GM12875 (cell line): ENCODE measurements at regions not wholly inside any gene's neighbourhood (a gene's known extent, or its start where the extent isn't known, plus 50 kb on each side); places are given as distances from the start of the nearest gene placed in this dataset.

ENCODE experiments used
- H3K4me3 ChIP-seq: one replicate; pipeline ENCODE4 v1.5.1; 2011; ENCODE audit warnings: low read depth, low read length, control low read depth
- TF ChIP-seq, protein P1 (sequence below): IDR thresholded peaks from 2 replicates; pipeline ENCODE4 v1.5.1; 2011; ENCODE audit warnings: low read depth, mild to moderate bottlenecking, control low read depth, inconsistent platforms, low read length, moderate library complexity, borderline replicate concordance; ENCODE audit not compliant: insufficient read depth

DNA sequence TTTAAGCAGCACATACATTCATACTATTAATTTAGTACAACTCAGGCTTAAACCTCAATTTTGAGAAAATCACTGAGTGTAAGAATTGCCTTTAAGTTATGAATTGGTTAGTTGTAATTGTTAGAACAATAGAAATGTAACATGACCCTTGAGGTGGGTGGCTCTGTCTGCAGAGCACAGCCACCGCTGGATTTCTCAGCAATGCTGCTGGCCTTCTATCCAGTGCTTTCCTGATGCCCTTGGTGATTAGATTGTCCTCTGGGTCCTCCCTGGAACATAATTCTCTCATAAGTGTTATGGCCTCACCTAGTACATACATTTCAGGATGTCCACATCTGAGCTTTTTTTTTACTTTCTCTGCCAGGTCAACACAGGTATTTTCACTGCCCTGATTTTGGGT, 213.2 kb downstream of the SLC7A11 start:
- TF ChIP-seq, protein P1, sequence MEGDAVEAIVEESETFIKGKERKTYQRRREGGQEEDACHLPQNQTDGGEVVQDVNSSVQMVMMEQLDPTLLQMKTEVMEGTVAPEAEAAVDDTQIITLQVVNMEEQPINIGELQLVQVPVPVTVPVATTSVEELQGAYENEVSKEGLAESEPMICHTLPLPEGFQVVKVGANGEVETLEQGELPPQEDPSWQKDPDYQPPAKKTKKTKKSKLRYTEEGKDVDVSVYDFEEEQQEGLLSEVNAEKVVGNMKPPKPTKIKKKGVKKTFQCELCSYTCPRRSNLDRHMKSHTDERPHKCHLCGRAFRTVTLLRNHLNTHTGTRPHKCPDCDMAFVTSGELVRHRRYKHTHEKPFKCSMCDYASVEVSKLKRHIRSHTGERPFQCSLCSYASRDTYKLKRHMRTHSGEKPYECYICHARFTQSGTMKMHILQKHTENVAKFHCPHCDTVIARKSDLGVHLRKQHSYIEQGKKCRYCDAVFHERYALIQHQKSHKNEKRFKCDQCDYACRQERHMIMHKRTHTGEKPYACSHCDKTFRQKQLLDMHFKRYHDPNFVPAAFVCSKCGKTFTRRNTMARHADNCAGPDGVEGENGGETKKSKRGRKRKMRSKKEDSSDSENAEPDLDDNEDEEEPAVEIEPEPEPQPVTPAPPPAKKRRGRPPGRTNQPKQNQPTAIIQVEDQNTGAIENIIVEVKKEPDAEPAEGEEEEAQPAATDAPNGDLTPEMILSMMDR = no peak
- no peak overlapping the region for H3K4me3 ChIP-seq

DNA sequence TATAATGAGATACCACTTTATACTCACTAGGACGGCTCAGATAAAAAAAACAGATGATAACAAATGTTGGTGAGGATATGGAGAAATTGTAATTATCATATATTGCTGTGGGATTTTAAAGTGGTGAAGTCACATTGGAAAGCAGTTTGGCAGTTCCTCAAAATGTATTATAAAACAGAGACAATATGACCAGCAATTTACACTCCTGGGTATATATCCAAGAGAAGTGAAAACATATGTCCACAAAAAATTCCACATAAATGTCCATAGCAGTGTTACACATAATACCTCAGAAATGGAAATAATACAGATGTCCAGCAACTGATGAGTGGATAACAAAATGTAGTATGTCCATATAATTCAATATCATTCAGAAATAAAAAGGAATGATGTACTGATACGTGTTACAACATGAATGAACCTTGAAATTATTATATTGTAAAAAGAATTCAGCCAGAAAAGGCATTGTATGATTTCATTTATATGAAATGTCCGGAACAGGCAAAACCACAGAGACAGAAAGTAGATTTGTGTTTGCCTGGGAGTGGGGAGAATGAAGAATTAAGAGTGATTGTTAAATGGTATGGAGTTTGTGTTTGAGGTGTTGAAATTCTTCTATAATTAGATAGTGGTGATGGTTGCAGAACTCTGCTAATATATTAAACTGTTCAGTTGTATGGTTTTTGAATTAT, 220.9 kb downstream of the SLC7A11 start:
- TF ChIP-seq, protein P1 = no peak
- H3K4me3 ChIP-seq = no peak overlapping the region

DNA sequence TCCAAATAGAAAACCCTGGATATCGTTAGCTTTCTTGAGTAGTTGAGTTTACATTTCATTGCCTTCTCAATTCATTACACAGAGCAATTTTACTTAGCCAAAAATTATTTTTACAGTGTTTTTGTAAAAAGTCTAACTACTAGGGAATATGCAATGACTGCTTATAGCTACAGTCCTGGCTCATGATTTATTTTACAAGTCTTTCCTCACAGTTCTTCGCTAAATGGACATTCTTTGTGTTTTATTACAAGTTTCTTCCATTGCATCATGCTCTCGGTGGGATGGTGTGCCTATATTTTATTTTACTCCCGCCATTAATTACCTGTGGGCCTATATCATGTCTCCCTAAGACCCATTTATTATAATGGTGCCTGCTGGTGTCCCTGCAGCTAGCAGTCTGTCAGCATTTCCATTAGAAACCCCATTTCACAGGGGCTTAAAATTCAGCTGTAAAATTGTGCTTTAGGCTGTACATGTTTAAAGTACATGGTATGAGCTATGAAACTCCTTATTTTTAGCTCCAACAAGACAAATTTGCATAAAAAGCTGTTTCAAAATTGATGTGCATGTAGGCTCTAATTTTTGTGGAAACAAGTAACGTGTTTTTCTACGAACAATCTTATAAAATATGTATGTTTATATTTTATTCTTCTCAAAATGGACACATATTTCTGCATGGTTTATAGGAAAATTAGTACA, 227.4 kb downstream of the SLC7A11 start:
- no peak overlapping the region for H3K4me3 ChIP-seq
- TF ChIP-seq, protein P1 = no peak

DNA sequence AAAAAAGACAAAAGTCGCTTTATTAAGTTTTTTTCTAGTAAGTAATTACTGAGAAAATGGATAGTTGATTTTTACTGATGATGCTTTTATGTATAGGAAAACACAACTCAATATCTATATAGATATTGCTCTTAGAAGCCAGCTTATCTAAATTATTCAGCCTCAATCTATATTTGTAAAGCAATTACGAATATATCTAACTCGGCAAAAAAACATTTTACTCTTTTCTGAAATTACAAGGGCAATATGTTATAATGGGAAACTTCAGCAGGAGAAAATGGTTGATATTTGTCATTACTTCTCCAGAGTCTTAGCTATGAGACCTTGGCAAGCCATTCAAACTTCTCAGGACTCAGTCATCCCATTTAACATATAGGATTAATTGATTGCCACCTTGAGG, 228.5 kb downstream of the SLC7A11 start:
- TF ChIP-seq, protein P1 = no peak

DNA sequence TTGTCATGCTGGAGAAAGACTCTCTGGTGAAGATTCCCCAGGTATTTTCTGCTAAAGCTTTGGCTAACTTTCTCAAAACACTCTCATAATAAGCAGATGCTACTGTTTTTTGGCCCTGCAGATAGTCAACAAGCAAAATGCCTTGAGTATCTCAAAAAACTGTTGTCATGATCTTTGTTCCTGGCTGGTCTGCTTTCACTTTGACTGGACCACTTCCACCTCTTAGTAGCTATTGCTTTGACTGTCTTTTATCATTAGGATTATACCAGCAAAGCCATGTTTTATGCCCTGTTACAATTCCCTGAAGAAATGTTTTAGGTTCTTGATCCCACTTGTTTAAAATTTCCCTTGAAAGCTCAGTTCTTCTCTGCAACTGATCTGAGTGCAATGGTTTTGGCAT, 231.5 kb downstream of the SLC7A11 start:
- TF ChIP-seq, protein P1 = no peak
- no peak overlapping the region for H3K4me3 ChIP-seq

More for the DNA sequence above, 228.5 kb downstream of the SLC7A11 start:
- no peak overlapping the region for H3K4me3 ChIP-seq

DNA sequence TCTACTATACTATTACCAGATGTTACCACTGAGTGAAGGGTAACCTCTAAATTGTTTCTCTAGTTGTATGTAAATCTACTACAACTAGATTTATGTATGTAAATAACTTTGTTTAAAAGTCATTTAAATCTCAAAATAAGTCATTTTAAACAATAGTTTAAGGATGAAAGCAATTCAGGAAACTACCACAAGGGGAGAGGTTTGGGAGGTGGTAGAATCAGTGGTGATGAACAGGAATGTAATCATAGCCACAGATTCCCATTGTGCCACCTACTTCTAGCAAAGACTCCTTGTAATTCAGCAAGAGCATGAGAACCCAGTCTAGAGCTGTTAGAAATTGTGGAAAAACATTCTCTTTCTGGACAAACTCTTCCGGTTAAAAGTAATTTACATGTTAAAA, 234.6 kb downstream of the SLC7A11 start:
- no peak overlapping the region for H3K4me3 ChIP-seq
- TF ChIP-seq, protein P1 = peak; percentile 22; the same call in 1 of the 2 replicates

DNA sequence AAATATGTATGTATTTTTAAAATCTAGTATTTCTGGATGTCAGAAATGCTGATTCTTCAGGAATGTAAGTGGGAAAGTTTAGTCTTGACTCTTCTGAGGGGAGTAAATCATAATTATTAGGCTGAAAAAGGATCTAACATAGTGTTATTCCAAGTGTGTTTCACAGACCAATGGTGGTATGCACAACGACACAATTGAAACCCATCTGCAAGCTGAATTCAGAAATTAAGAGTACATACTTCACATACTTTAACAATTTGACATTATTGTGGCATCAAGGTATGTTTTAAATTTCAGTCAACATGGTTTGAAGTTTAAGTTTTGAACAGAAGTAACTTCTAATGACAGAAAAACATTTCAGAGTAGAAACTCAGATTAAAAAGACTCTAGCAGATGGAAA, 236.7 kb downstream of the SLC7A11 start:
- TF ChIP-seq, protein P1 = no peak
- H3K4me3 ChIP-seq = no peak overlapping the region
